ENCODE measurements at regions not wholly inside any gene's neighbourhood (a gene's known extent, or its start where the extent isn't known, plus 50 kb on each side); places are given as distances from the start of the nearest gene placed in this dataset.

DNA sequence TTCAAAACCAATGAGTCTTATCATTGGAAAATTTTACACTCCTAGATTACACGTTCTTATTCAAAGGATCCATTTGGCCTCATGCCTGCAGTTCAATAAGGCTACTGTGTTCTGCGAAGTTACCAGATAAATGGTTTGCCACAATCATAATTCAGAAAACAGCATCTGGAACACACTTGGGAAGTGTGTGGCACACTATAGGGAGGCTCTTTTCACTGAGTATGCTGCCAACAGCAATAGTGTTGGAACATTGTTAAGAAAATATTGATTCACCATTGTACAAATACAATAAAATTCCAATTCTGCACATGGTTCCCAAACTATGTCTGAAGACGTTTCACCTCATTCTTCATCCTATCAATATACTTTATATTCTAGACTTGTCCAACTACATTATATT lies 141.4 kb upstream of the DOK6 start:
- TF ChIP-seq, protein P1, sequence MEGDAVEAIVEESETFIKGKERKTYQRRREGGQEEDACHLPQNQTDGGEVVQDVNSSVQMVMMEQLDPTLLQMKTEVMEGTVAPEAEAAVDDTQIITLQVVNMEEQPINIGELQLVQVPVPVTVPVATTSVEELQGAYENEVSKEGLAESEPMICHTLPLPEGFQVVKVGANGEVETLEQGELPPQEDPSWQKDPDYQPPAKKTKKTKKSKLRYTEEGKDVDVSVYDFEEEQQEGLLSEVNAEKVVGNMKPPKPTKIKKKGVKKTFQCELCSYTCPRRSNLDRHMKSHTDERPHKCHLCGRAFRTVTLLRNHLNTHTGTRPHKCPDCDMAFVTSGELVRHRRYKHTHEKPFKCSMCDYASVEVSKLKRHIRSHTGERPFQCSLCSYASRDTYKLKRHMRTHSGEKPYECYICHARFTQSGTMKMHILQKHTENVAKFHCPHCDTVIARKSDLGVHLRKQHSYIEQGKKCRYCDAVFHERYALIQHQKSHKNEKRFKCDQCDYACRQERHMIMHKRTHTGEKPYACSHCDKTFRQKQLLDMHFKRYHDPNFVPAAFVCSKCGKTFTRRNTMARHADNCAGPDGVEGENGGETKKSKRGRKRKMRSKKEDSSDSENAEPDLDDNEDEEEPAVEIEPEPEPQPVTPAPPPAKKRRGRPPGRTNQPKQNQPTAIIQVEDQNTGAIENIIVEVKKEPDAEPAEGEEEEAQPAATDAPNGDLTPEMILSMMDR (conservative IDR thresholded peaks at IDR 0.05 in 1 of 2, IDR thresholded peaks at IDR 0.05 in 1 of 2; ENCODE audit: low read depth in 1 of 2, low read length in 2 of 2) = no peak
- TF ChIP-seq EZH2 (IDR thresholded peaks at IDR 0.05; ENCODE audit: low read length, missing control alignments) = no peak

All from fibroblast of lung (primary cell).